ENCODE measurements at regions not wholly inside any gene's neighbourhood (a gene's known extent, or its start where the extent isn't known, plus 50 kb on each side); places are given as distances from the start of the nearest gene placed in this dataset.

- TF ChIP-seq CTCF (conservative IDR thresholded peaks at IDR 0.05) = no peak
- Mint-ChIP-seq H3K4me3 (no peak overlapping the region), H3K4me1 (no peaks in the 10 kb centered on the region)
These were observed 969.0 kb downstream of the TECRL start for GRCh38 chr4:63440236-63440635.

GRCh38 chr4:63430105-63430504 is 979.1 kb downstream of the TECRL start:
- TF ChIP-seq CTCF (conservative IDR thresholded peaks at IDR 0.05) = no peak
- H3K27ac ChIP-seq (ENCODE audit: low read depth, low read length) = no peak overlapping the region
- Mint-ChIP-seq H3K36me3 (ENCODE audit: low read depth) (no peaks in the 10 kb centered on the region), H3K9me3 (no peaks in the 10 kb centered on the region), H3K27ac (no peak overlapping the region), H3K4me1 (no peaks in the 10 kb centered on the region), H3K27me3 (ENCODE audit: insufficient read depth) (no peaks in the 10 kb centered on the region), H3K4me3 (no peak overlapping the region)
- 91% methylated on average over 1 of the region's 1 CpG; no CpG with 5 or more reads in 1 of the 2 experiments for WGBS, 2 experiments (ENCODE audit: insufficient coverage in 1 of 2, insufficient read length in 1 of 2)
- no peaks in the 10 kb centered on the region for H3K27me3 ChIP-seq (ENCODE audit: control insufficient read depth, insufficient read depth, low read length, poor library complexity, severe bottlenecking)
- H3K9ac ChIP-seq (ENCODE audit: extremely low read depth, low read length, poor library complexity, severe bottlenecking) = no peak overlapping the region
- H3K36me3 ChIP-seq (ENCODE audit: control insufficient read depth, insufficient read depth, low read length) = no peaks in the 10 kb centered on the region
- no peaks in the 10 kb centered on the region for H3K9me3 ChIP-seq (ENCODE audit: control insufficient read depth, low read length)
- H3K4me1 ChIP-seq (ENCODE audit: control insufficient read depth, insufficient read depth, low read length) = no peaks in the 10 kb centered on the region
- no peak for DNase-seq
- H3K4me3 ChIP-seq (ENCODE audit: low read length) = no peak overlapping the region

More at GRCh38 chr4:63440236-63440635, 969.0 kb downstream of the TECRL start:
- Histone ChIP-seq H3K9me3 (ENCODE audit: control insufficient read depth, low read length) (no peaks in the 10 kb centered on the region), H3K4me3 (ENCODE audit: low read length) (no peak overlapping the region), H3K36me3 (ENCODE audit: control insufficient read depth, insufficient read depth, low read length) (no peaks in the 10 kb centered on the region), H3K4me1 (ENCODE audit: control insufficient read depth, insufficient read depth, low read length) (no peaks in the 10 kb centered on the region), H3K27ac (ENCODE audit: low read depth, low read length) (no peak overlapping the region), H3K27me3 (ENCODE audit: control insufficient read depth, insufficient read depth, low read length, poor library complexity, severe bottlenecking) (no peaks in the 10 kb centered on the region), H3K9ac (ENCODE audit: extremely low read depth, low read length, poor library complexity, severe bottlenecking) (no peak overlapping the region)
- H3K36me3 Mint-ChIP-seq (ENCODE audit: low read depth) = no peaks in the 10 kb centered on the region
- no peak for DNase-seq
- H3K27me3 Mint-ChIP-seq (ENCODE audit: insufficient read depth) = no peaks in the 10 kb centered on the region
- peaks cover 3% of the 10 kb centered on the region for H3K9me3 Mint-ChIP-seq
- no peak overlapping the region for H3K27ac Mint-ChIP-seq

GRCh38 chr4:63396269-63396668 is 1013.0 kb downstream of the TECRL start:
- peaks cover 7% of the 10 kb centered on the region for H3K9me3 Mint-ChIP-seq
- no peak overlapping the region for H3K9ac ChIP-seq (ENCODE audit: extremely low read depth, low read length, poor library complexity, severe bottlenecking)
- H3K27me3 Mint-ChIP-seq (ENCODE audit: insufficient read depth) = no peaks in the 10 kb centered on the region
- no peaks in the 10 kb centered on the region for H3K4me1 ChIP-seq (ENCODE audit: control insufficient read depth, insufficient read depth, low read length)
- no peaks in the 10 kb centered on the region for H3K36me3 ChIP-seq (ENCODE audit: control insufficient read depth, insufficient read depth, low read length)
- 93% methylated on average over 4 of the region's 4 CpGs; no CpG with 5 or more reads in 1 of the 2 experiments for WGBS, 2 experiments (ENCODE audit: insufficient coverage in 1 of 2, insufficient read length in 1 of 2)
- H3K4me3 ChIP-seq (ENCODE audit: low read length) = no peak overlapping the region
- no peaks in the 10 kb centered on the region for H3K27me3 ChIP-seq (ENCODE audit: control insufficient read depth, insufficient read depth, low read length, poor library complexity, severe bottlenecking)
- DNase-seq = no peak
- no peak overlapping the region for H3K27ac ChIP-seq (ENCODE audit: low read depth, low read length)
- no peak overlapping the region for H3K27ac Mint-ChIP-seq
- peaks cover 10% of the 10 kb centered on the region for H3K9me3 ChIP-seq (ENCODE audit: control insufficient read depth, low read length)
- no peaks in the 10 kb centered on the region for H3K4me1 Mint-ChIP-seq
- no peaks in the 10 kb centered on the region for H3K36me3 Mint-ChIP-seq (ENCODE audit: low read depth)
- no peak overlapping the region for H3K4me3 Mint-ChIP-seq
- TF ChIP-seq CTCF (conservative IDR thresholded peaks at IDR 0.05) = no peak
